GM18907 (cell line): ENCODE measurements at regions not wholly inside any gene's neighbourhood (a gene's known extent, or its start where the extent isn't known, plus 50 kb on each side); places are given as distances from the start of the nearest gene placed in this dataset.
"Not testable (repeated sequence)": the region's sequence is repeated elsewhere in the genome, so short reads cannot be mapped to it uniquely, and the experiment has no call there.

Experiments used
- ATAC-seq: cut with Tn5 transposase; IDR thresholded peaks from one replicate; pipeline ENCODE4 v1.9.1; 2021; ENCODE audit warnings: mild to moderate bottlenecking, moderate library complexity; ENCODE audit not compliant: unreplicated experiment

DNA sequence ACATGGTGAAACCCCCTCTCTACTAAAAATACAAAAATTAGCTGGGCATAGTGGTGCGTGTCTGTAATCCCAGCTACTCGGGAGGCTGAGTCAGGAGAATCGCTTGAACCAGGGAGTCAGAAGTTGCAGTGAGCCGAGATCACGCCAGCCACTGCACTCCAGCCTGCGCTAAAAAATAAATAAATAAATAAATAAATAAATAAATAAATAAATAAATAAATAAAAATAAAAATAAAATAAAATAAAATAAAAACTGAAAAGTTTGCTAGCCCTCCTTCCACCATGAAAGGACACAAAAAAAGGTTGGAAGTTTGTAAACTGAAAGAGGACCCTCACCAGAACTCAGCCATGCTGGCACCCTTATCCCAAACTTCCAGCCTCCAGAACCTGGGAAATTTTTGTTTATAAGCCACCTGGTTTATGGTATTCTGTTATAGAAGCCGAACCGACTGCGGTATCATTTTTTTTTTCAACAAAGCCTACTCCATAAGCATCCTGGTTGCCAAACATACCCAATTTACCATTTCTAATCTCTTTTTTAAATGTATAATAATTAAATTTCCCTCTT lies 448.2 kb downstream of the SEMA3D start:
- no peak for ATAC-seq

DNA sequence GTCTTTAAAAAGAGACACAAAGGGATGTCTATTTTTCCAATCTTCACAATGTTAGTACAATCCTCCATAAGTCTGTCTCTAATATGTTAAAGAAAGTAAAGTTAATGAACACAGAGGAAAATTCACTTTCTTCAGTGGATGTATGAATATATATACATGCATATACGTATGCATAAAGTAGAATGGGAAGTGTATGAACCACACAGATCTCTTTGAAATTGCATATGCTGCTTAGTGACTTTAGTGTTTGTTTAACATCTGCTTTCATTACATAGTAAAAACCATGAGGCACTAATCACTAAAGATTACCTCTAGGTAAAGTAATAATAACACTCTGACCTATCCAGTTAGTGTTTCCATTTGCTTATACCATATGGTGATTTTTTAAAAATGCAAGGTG lies 451.2 kb downstream of the SEMA3D start:
- no peak for ATAC-seq

DNA sequence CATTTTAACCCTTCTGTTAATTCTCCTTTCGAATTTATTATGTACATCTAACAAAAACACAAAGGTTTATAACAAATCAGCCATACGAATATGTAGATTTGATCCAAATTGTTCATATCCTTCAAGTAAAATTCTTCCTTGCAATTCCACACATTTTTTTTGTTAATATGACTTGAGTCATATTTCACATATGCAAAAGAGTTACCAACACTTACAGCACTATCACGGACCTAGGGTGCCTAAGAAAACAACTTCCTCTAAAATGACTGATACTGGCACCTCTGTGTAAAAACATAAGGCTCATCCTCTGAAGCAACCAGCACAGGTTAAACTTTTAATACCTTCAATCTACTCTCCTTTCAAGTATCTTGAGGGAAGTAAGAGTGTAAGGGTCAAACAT lies 451.8 kb downstream of the SEMA3D start:
- no peak for ATAC-seq

DNA sequence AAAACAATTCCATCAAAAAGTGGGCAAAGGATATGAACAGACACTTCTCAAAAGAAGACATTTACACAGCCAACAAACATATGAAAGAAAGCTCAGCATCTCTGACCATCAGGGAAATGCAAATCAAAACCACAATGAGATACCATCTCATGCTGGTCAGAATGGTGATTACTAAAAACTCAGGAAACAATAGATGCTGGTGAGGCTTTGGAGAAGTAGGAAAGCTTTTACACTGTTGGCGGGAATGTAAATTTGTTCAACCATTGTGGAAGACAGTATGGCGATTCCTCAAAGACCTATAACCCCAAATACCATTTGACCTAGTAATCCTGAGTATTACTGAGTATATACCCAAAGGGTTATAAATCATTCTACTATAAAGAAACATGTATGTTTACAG lies 452.9 kb downstream of the SEMA3D start:
- not testable (repeated sequence) for ATAC-seq

DNA sequence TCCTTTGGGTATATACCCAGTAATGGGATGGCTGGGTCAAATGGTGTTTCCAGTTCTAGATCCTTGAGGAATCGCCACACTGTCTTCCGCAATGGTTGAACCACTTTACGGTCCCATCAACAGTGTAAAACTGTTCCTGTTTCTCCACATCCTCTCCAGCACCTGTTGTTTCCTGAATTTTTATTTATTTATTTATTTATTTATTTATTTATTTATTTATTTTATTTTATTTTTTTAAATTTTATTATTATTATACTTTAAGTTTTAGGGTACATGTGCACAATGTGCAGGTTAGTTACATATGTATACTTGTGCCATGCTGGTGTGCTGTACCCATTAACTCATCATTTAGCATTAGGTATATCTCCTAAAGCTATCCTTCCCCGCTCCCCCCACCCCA lies 456.0 kb downstream of the SEMA3D start:
- ATAC-seq: not testable (repeated sequence)

DNA sequence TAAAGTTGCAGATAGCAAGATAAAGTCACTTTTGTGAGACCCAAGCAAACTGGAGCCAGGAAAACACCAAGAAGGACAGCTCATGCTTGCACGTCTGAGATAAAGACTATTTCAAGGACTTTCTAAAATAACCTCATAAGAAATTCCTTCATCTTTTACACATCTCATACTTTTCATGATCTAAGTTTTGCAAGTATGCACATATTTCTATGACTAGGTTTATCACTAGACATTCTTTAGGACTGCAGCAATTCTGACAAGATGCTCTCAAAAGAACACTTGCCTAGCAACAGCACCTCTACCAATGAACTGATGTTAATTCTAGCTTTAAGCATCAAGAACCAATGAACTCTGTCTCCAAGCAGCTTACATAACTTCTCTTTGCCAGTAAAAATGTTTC lies 457.6 kb downstream of the SEMA3D start:
- ATAC-seq: no peak

DNA sequence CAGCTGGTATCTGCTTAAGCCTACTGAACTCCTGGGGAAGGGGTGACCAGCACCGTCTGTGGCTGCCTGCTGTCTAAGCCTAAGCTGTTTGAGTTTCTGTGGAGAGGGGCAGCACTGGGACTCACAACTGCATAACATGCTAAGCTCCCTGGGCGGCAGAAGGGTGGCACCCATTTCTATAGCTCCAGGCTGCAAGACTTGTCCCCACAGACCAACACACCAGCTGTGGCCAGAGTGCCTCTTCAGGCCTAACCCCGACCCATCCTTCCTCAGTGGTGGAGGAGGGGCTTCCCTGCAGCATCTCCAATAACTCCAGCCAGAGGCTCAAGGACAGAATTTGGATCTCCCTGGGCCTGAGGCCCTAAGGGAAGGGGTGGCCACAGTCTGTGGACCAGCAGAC lies 464.1 kb downstream of the SEMA3D start:
- ATAC-seq: no peak

DNA sequence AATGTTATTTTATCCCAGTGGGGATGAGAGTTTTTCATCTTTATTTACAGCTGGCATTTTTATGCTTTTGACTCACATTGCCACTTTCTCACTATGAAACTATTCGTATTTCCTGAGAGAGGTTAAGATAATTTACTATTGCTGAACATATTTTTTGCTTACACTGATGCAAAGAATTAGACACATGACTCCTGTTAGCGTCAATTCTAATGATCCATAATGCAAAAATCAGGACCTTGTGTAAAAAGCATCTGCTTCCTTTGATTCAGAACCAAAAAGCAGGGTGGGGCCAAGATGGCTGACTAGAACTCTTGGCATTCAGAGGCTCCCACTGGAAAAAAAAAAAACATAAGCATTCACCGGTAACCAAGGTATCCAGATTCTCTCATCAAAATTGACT lies 464.8 kb downstream of the SEMA3D start:
- no peak for ATAC-seq

DNA sequence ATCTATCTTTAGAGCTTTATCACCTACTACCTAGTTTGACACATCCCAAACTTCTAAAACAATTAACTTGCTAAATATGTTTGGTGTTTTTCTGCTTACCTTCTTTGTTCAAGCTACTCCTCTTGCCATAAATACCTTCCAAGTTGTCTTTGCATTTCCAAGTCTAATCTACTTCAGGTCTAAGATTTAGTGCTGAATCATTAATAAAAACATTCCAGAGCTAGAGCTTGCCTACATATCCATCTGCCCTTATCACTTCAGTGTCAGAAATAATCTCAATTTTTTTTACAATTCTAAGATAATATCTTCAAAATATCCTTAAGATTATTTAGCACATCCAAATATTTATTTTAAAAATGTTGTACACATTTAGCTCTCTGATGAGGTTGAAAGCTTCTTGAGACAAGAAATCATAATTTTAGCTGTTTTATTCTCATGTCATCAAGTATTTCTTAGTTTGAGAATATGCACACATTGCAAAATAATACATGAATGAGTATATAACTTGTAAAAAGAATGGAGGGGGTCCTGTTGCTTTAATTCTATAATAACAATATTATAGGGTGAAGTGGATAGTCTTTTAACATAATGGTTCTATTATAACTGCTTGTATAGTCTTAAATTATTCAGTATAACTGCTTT lies 466.3 kb downstream of the SEMA3D start:
- ATAC-seq: no peak

DNA sequence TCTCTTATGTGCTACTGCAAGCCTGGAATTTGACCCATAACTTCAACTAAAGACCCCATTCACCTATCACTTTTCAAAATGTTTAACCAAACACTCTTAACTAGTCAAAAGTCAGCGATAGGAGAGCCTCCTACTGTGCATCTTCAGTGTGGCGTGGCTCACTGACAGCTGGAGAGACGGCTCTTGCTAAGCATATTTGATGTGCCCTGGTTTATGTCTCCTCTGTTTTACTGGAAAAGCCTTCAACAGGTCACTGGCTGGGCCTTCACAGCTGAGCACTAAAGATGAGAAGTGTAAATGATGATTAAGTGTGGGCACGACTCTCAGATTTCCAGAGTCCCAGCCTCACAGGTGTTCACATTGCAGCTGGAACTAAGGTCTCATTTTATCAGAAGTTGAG lies 472.1 kb downstream of the SEMA3D start:
- no peak for ATAC-seq

DNA sequence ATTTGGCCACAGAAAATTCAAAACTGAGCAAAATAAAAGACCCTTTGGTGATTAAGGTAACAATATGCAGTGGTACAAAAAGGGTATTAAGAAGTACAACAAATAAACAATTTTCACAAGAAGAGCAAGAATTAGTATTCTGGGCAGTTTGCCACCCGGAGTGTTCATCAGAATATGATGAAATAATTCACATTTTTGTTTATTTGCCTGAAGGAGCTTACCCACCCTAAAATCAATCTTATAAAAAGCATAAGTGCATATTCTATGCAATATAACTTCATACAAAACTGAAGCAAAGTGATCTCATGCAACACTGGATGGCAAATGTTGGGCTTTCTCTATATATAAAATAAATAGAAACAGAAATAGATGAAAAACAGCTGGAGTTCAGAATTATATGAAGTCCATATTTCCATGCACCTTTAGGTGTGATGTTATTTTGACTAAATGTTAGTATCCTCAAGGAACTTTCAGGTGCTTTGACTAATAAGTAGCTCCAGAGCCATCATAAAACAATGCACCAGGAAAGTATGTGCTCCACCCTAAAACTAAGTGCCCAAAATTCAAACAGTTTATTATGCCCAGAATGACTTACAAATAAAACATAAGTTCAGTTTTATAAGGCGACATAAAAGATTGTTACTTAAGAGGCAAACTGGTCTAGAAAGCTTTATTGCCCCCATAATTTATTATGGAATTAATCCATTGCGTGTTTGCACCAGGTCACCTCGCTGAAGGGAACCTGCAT lies 474.3 kb downstream of the SEMA3D start:
- ATAC-seq: no peak

DNA sequence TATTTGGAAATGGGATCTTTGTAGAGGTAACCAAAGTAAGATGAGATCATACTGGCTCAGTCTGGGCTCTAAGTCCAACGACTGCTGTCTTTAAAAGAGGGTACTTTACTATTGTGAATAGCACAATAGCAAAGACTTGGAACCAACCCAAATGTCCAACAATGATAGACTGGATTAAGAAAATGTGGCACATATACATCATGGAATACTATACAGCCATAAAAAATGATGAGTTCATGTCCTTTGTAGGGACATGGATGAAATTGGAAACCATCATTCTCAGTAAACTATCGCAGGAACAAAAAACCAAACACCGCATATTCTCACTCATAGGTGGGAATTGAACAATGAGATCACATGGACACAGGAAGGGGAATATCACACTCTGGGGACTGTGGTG lies 476.3 kb downstream of the SEMA3D start:
- ATAC-seq: not testable (repeated sequence)

DNA sequence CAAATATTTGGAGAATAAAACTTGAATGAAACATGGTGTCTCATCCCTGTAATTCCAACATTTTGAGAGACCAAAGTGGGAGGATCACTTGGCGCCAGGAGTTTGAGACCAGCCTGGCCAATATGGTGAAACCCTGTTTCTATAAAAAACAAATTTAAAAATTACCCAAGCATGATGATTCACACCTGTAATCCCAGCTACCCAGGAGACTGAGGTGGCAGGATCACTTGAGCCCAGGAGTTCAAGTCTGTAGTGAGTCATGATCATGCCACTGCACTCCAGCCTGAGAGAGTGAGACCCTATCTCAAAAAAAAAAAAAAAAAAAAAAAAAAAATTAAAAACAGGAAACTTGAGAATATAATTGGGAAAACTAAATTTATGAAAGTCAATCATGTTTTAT lies 481.1 kb downstream of the SEMA3D start:
- ATAC-seq: no peak

DNA sequence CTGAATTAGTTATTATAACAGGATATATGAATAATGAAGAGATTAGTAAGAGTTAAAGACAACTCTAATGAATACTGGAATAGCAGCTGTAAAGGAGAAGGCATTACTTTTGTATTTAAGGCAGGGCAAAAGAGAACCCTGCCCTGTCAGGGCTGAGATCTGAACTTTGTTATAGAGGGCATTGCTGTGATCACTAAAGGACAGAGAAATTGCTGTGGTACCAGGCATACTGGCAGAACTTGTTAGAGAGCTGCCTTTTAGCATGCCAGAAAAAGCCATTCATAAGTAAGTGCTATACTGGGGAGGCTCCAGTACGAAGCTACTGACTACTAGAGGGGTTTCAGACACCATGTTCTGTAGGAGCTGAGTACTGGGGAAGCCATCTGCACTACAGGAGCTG lies 481.8 kb downstream of the SEMA3D start:
- no peak for ATAC-seq

DNA sequence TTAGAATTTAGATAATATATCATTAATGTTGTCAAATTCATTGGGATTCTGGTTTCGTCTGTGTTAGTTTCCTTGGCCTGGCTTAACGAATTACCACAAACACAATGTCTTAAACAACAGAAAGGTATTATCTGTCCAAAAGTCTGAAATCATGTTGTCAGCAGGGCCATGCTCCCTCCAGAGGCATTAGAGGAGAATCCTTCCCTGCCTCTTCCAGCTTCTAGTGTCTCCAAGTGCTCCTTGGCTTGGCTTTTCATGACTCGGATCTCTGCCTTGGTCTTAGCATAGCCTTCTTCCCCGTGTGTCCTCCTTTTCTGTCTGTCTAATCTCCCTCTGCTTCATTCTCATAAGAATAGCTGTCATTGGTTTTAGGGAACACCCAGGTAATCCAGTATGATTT lies 482.5 kb downstream of the SEMA3D start:
- no peak for ATAC-seq

DNA sequence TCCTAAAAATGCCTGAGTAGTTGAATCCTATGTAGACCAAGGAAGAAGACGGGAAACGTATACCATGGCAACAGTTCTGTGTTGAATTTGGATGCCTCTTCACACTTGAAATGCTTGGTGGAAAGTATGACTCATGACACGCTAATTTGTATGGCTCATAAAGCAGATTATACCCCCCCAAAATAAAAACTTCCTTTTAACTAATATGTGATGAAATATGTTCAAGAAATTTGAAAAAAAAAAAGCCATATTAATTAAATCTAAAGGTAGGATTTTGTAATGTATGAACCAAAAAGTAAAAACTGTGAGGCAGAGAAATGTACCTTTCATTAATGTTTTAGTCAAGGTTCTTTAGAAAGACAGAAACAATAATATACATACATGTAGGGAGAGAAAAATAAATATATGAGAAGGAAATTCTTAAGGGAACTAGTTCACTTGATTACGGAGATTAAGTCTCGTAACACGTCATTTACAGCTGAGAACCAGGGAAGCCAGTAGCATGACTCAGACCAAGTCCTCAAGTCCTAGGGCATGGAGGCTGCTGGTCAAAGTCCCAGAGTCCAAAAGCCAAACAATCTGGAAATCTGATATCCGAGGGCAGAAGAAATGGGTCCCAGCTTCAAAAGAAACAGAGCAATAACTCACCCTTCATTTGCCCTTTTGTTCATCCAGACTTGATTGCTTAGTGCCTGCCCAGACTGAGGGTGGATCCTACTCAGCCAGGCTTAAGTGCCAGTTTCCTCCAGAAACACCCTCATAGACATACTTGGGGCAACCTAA lies 485.1 kb downstream of the SEMA3D start:
- no peak for ATAC-seq

DNA sequence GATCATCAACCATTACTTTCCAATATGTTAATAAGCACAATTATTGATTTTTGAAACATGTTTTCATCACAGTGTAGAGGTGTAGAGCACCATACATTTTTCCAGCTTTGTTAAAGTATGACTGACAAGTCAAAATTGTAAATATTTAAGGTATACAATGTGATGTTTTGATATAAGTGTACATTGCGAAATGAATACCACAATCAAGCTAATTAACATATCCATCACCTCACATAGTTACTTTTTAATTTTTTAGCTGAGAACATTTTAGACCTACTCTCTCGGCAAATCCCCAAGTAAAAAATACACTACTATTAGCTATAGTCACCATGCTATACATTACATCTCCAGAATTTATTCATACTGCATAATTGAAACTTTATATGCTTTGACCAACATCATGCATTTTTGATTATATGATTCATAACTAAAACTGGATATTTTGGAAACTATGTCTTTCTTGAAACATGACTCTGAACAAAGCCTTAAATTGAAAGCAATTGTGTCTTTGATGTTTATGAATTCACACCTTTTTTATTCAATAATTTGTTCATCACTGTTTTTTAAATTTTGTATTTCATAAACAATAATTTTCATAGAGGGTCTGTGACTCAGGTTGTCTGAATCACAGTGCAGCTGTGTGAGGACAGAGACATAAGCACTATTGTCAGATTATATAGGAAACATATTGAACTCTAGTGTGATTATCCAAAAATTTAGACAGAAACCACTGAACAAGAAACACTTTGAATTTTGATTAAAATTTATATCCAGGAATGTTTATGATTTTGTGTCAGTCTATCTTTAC lies 486.1 kb downstream of the SEMA3D start:
- ATAC-seq: no peak

DNA sequence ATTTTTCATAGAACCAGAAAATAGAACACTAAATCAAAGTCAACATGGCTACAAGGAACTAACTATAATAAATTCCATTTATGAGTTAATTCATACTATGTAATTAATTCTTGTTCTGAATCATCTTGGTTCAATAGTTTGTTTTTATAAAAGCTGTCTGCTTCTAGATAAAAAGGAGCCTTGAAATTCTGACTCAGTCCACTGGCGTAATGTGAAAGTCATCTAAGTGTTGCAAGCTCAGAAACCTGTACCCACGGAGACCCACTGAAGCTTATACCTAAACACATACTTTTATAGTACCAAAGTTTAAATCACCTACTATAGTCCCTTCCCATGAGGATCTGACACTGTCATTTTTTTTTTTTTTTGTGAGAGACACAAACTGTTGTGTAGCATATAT lies 489.4 kb downstream of the SEMA3D start:
- ATAC-seq: no peak

DNA sequence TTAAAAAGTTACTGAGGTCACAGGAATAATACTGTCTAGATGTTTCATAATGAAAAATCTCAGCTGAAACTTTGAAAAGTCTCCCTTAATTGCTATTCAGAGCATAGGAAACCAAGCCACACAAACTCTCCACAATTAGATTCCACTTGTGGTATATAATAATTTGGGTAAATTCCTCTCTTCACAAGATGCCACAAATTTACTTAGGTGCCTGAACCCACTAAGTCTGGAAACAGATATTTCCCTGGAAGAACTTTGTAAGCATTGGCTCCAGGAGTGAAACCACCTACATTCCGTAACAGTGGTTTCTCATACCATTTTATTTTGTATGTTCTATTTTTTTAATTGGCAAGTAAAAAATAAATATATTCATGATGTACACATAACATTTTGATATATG lies 493.4 kb downstream of the SEMA3D start:
- no peak for ATAC-seq

DNA sequence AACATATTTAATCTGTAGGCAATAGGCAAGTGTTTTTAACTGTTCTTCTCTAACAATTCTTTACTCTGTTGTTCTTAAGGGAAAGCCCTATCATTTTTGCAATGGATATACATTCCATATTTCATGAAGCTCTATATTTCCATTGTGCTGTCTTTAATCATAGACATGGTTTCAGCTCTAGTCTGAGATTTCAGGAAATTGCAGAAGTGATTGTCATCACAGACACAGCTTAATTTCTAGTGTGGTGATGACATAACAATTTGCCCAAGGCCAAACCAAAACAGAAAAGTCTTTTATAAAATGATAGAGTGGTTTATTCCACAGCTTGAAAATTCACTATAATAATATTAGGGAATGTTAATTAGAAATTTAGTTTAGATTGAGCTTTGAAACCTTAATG lies 494.1 kb upstream of the SEMA3A start:
- no peak for ATAC-seq

DNA sequence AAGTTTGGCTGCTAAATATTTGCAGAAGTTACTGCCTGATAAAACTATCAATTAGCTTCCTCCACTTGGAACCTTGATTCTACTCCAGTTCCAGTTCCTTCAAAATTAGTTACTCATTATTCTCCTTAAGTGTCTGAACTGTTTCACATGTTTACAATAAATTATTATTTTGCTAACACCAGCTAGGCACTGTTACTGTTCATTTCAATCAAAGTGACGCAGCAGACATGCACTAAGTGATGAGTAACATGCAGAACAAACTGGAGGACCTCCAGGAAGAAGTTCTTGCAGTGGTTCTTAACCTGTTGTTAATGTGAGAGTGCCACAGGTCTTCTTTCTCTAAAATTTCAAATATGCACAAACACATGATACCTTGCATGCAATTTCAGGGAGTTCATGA lies 491.8 kb upstream of the SEMA3A start:
- no peak for ATAC-seq
